ENCODE measurements at regions not wholly inside any gene's neighbourhood (a gene's known extent, or its start where the extent isn't known, plus 50 kb on each side); places are given as distances from the start of the nearest gene placed in this dataset.

- no peak for TF ChIP-seq CTCF (IDR thresholded peaks at IDR 0.05; ENCODE audit: low read length)
- no peak for TF ChIP-seq EZH2 (optimal IDR thresholded peaks at IDR 0.05; ENCODE audit: low read depth, low read length)
Observed at GRCh38 chr3:59320080-59320479, 270.3 kb upstream of the CFAP20DC start.

All from MM.1S (cell line).